Spleen (tissue), 11 donors: ENCODE measurements at regions not wholly inside any gene's neighbourhood (a gene's known extent, or its start where the extent isn't known, plus 50 kb on each side); places are given as distances from the start of the nearest gene placed in this dataset.
"Not testable (repeated sequence)": the region's sequence is repeated elsewhere in the genome, so short reads cannot be mapped to it uniquely, and the experiment has no call there.

Experiments used
- DNase-seq: peaks from one replicate; pipeline ENCODE4 v3.0.0-alpha.2; 2020
- H3K27ac ChIP-seq, 8 donors: fragments of 200-600 bp; sonication (generic) in 7 of 8; 1 replicate in 4 of 8; 2 replicates in 4 of 8; pipeline versions ENCODE4 v1.5.0 to v1.8.0; 2016 to 2021; ENCODE audit warnings: inconsistent platforms in 4 of 8, mild to moderate bottlenecking in 4 of 8, moderate library complexity in 1 of 8
- H3K27me3 ChIP-seq, 7 donors: fragments of 200-600 bp; sonication (generic) in 6 of 7; replicated peaks in 1 of 7; 1 replicate in 4 of 7; 2 replicates in 3 of 7; pipeline versions ENCODE4 v1.5.0 to v1.8.0; 2016 to 2021; ENCODE audit warnings: inconsistent platforms in 3 of 7, mild to moderate bottlenecking in 1 of 7
- H3K36me3 ChIP-seq, 6 donors: fragments of 200-600 bp; sonication (generic) in 5 of 6; 1 replicate in 4 of 6; 2 replicates in 2 of 6; pipeline versions ENCODE4 v1.5.0 to v1.8.0; 2016 to 2021; ENCODE audit warnings: inconsistent platforms in 2 of 6
- H3K4me1 ChIP-seq, 6 donors: fragments of 200-600 bp; sonication (generic) in 5 of 6; 1 replicate in 3 of 6; 2 replicates in 3 of 6; pipeline versions ENCODE4 v1.5.0 to v1.8.0; 2016 to 2021; ENCODE audit warnings: inconsistent platforms in 3 of 6
- H3K4me3 ChIP-seq, 8 donors: fragments of 200-600 bp; sonication (generic) in 7 of 8; 1 replicate in 4 of 8; 2 replicates in 4 of 8; pipeline versions ENCODE4 v1.5.0 to v1.8.0; 2016 to 2021; ENCODE audit warnings: inconsistent platforms in 4 of 8, mild to moderate bottlenecking in 4 of 8, moderate library complexity in 2 of 8
- H3K9me3 ChIP-seq, 8 donors: fragments of 200-600 bp; sonication (generic) in 7 of 8; 1 replicate in 4 of 8; 2 replicates in 4 of 8; pipeline versions ENCODE4 v1.5.0 to v1.8.0; 2016 to 2021; ENCODE audit warnings: inconsistent platforms in 4 of 8
- CTCF ChIP-seq, 11 experiments: fragments of 200-600 bp in 7 of 11; fragments of 450-650 bp in 4 of 11; sonication (generic) in 4 of 11; IDR thresholded peaks in 8 of 11; conservative IDR thresholded peaks in 3 of 11; 1 replicate in 7 of 11; 2 replicates in 4 of 11; pipeline versions ENCODE4 v1.4.0 to v1.8.0; 2016 to 2021; ENCODE audit warnings: antibody characterized with exemption in 11 of 11, inconsistent platforms in 4 of 11, mild to moderate bottlenecking in 1 of 11
- POLR2A ChIP-seq, 3 donors: fragments of 450-650 bp; IDR thresholded peaks; one replicate each; pipeline ENCODE4 v1.5.1; 2017; ENCODE audit warnings: antibody characterized with exemption in 3 of 3, mild to moderate bottlenecking in 1 of 3
- POLR2AphosphoS5 ChIP-seq, 3 donors: sonication (generic); formaldehyde crosslinking; IDR thresholded peaks; one replicate each; pipeline ENCODE4 v1.5.1; 2017; ENCODE audit warnings: antibody characterized with exemption in 3 of 3
- WGBS, 5 donors: extraction: QIAGEN DNeasy Blood & Tissue Kit in 3 of 5; methylation state at CpG; one replicate each; pipeline versions ENCODE4 v1.1.5 to v1.1.7; 2013 to 2018; 5-methylcytosine and 5-hydroxymethylcytosine counted together
- intact Hi-C: fragments of 100-400 bp; cut with DNase I; formaldehyde crosslinking; loops from one replicate; pipeline ENCODE4 v1.15.0; 2023; ENCODE audit warnings: low total_unique reads
- donor health status: healthy with polysubstance abuse.
- donor health status: DM: no; HTN: no; CAD: no; lungs with moderate emphysema.
- donor health status: DM: no; HTN: no; CAD: no.
- donor health status: Bipolar disorder and iron deficiency.
- donor health status: healthy.
- donor health status: DM: no; HTN: no; CAD: no.
- donor health status: DM: yes; HTN: yes; CAD: no.

- WGBS, 5 donors, result 61 to 69% (median 65%) methylated on average over 5 of the region's 5 CpGs
- intact Hi-C loops, result no loop called here
- Histone ChIP-seq H3K36me3 (no peaks in the 10 kb centered on the region), H3K4me3 (no peak overlapping the region), H3K4me1 (no peaks in the 10 kb centered on the region), H3K27me3 (no peaks in the 10 kb centered on the region), H3K9me3 (peaks cover 0 to 5% (median 0%) of the 10 kb centered on the region in 8 donors), H3K27ac (no peak overlapping the region)
- DNase-seq, result no peak
- TF ChIP-seq POLR2A (IDR thresholded peaks at IDR 0.05) (no peak), POLR2AphosphoS5 (IDR thresholded peaks at IDR 0.05) (no peak), CTCF (IDR thresholded peaks at IDR 0.05 in 8 of 11, conservative IDR thresholded peaks at IDR 0.05 in 3 of 11) (no peak)
These were observed 258.7 kb upstream of the PDE3A start for GRCh38 chr12:20109676-20110075.

DNA sequence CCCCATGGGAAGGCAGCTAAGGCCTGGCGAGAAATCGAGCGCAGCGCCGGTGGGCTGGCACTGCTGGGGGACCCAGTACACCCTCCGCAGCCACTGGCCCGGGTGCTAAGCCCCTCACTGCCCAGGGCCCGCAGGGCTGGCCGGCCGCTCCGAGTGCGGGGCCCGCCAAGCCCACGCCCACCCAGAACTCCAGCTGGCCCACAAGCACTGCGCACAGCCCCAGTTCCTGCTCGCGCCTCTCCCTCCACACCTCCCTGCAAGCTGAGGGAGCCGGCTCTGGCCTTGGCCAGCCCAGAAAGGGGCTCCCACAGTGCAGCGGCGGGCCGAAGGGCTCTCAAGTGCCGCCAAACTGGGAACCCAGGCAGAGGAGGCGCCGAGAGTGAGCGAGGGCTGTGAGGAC is 253.0 kb upstream of the PDE3A start:
- DNase-seq, H3K4me3 ChIP-seq, H3K27me3 ChIP-seq, H3K27ac ChIP-seq, intact Hi-C loops, H3K36me3 ChIP-seq, H3K4me1 ChIP-seq: not testable (repeated sequence)
- peaks cover 0 to 14% (median 0%) of the 10 kb centered on the region in 8 donors for H3K9me3 ChIP-seq
- WGBS, 5 donors, result 88 to 97% (median 92%) methylated on average over 6 to 25 of the region's 25 CpGs

- no peak overlapping the region for H3K27ac ChIP-seq
- WGBS, 5 donors, result 82 to 90% (median 85%) methylated on average over 11 of the region's 11 CpGs
- DNase-seq, result no peak
- H3K36me3 ChIP-seq, result no peaks in the 10 kb centered on the region
- H3K27me3 ChIP-seq, result no peaks in the 10 kb centered on the region
- intact Hi-C loops, result no loop called here
- H3K9me3 ChIP-seq, result peaks cover 0 to 14% (median 0%) of the 10 kb centered on the region in 8 donors
- H3K4me1 ChIP-seq, result no peaks in the 10 kb centered on the region
- no peak overlapping the region for H3K4me3 ChIP-seq
- TF ChIP-seq POLR2A (IDR thresholded peaks at IDR 0.05) (no peak), POLR2AphosphoS5 (IDR thresholded peaks at IDR 0.05) (no peak), CTCF (IDR thresholded peaks at IDR 0.05 in 8 of 11, conservative IDR thresholded peaks at IDR 0.05 in 3 of 11) (no peak)
These were observed 248.5 kb upstream of the PDE3A start for GRCh38 chr12:20119596-20120402.

GRCh38 chr12:20120403-20120725 is 248.0 kb upstream of the PDE3A start:
- peaks cover 0 to 11% (median 0%) of the 10 kb centered on the region in 8 donors for H3K9me3 ChIP-seq
- no peaks in the 10 kb centered on the region for H3K36me3 ChIP-seq
- H3K4me3 ChIP-seq, result no peak overlapping the region
- no peak overlapping the region for H3K27ac ChIP-seq
- H3K4me1 ChIP-seq, result no peaks in the 10 kb centered on the region
- intact Hi-C loops, result no loop called here
- no peak for DNase-seq
- TF ChIP-seq POLR2AphosphoS5 (IDR thresholded peaks at IDR 0.05) (no peak), POLR2A (IDR thresholded peaks at IDR 0.05) (no peak), CTCF (IDR thresholded peaks at IDR 0.05 in 8 of 11, conservative IDR thresholded peaks at IDR 0.05 in 3 of 11) (no peak)
- H3K27me3 ChIP-seq, result no peaks in the 10 kb centered on the region
